Adrenal gland (tissue), 5 donors: ENCODE measurements at regions not wholly inside any gene's neighbourhood (a gene's known extent, or its start where the extent isn't known, plus 50 kb on each side); places are given as distances from the start of the nearest gene placed in this dataset.

Source experiments
- CTCF ChIP-seq, 6 experiments: fragments of 450-650 bp in 4 of 6; fragments of 200-600 bp in 2 of 6; sonication (generic) in 1 of 6; IDR thresholded peaks; 1 replicate in 5 of 6; 2 replicates in 1 of 6; pipeline versions ENCODE4 v1.5.1 to v1.8.0; 2016 to 2021; ENCODE audit warnings: antibody characterized with exemption in 6 of 6, mild to moderate bottlenecking in 2 of 6, moderate library complexity in 1 of 6
- POLR2A ChIP-seq, 2 donors: fragments of 450-650 bp; IDR thresholded peaks; one replicate each; pipeline ENCODE4 v1.6.1; 2017; ENCODE audit warnings: antibody characterized with exemption in 2 of 2, mild to moderate bottlenecking in 2 of 2, moderate library complexity in 1 of 2
- donor health status: DM: no; HTN: no; CAD: no.

- TF ChIP-seq CTCF (IDR thresholded peaks at IDR 0.05) = no peak
- no peak for TF ChIP-seq POLR2A (IDR thresholded peaks at IDR 0.05)
Observed at GRCh38 chr3:23146163-23146562, 57.0 kb upstream of the UBE2E2 start.
